NT2/D1 (cell line): ENCODE measurements at regions not wholly inside any gene's neighbourhood (a gene's known extent, or its start where the extent isn't known, plus 50 kb on each side); places are given as distances from the start of the nearest gene placed in this dataset.

Experiments used
- SUZ12 ChIP-seq: IDR thresholded peaks from 2 replicates; pipeline ENCODE4 v1.6.1; 2011; ENCODE audit not compliant: insufficient read length, insufficient read depth; ENCODE audit errors: extremely low read depth
- YY1 ChIP-seq: IDR thresholded peaks from 2 replicates; pipeline ENCODE4 v1.6.1; 2011; ENCODE audit not compliant: insufficient read length, insufficient read depth
- ZNF274 ChIP-seq: IDR thresholded peaks from 2 replicates; pipeline ENCODE4 v1.6.1; 2011; ENCODE audit warnings: mild to moderate bottlenecking, low read depth, low read length

GRCh38 chr5:74957029-74957784, 91.0 kb upstream of the FAM169A start:
- TF ChIP-seq SUZ12: no peak
- TF ChIP-seq YY1: no peak
- TF ChIP-seq ZNF274: no peak
